ENCODE measurements at regions not wholly inside any gene's neighbourhood (a gene's known extent, or its start where the extent isn't known, plus 50 kb on each side); places are given as distances from the start of the nearest gene placed in this dataset.

DNA sequence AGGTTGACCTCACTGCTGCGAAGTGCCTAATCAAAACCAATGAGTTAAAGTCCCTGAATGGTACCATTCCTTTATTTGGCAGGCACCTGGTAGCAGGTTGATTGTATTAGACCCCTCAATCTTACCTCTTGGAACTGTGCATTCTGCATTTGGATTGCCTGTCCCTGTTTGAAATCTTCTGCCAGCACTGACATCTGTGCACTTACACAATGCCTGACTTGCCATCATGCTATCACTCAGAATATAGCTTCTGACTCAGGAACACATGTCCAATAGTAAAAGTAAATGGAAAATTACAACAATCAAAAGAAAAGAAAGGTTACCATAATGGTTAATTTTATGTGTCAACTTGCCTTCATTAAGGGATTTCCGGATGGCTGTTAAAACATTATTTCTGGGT lies 366.0 kb upstream of the PDGFD start:
- no peak for DNase-seq (ENCODE audit: low spot score)

DNA sequence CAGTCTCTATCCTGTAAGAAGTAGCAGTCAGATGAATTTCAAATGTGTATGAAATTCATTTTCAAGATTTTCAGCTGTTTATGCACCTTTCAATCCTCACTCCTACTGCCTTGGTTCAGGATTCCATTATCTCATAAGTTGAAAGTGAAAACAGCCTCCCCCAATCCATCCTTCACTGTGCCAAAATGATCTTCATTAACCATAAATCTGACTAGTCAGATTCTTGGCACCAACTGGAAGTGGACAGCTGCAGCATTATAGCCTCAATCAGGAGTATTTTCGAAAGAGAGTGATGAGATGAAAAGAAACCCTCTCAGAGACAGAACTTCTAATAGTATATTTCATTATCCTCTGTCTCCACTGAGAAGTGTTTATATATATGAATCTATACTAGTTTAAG lies 365.3 kb upstream of the PDGFD start:
- no peak for DNase-seq (ENCODE audit: low spot score)

GRCh38 chr11:104526006-104526405 lies 362.1 kb upstream of the PDGFD start:
- DNase-seq (ENCODE audit: low spot score): no peak

- DNase-seq (ENCODE audit: low spot score): no peak
Measured at GRCh38 chr11:104525416-104525815, 361.5 kb upstream of the PDGFD start.

DNA sequence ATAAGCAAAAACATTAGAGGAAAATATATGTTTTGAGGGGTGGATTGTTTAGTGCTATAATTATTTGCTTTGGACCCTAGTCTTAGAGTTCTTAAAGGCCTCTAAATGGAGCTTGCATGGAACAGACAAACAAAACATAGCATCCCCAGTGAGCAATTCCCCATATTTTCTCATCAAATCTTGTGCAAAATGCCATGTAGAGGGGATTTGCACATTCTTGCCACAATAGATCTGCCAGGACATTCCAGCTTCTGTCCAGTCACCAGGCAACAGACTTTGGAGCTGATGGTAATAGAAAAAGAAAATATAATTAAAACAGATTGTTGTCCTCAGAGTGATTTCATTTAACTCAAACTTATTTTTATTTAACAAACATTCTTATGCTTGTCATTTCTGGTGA lies 360.3 kb upstream of the PDGFD start:
- no peak for DNase-seq (ENCODE audit: low spot score)

DNA sequence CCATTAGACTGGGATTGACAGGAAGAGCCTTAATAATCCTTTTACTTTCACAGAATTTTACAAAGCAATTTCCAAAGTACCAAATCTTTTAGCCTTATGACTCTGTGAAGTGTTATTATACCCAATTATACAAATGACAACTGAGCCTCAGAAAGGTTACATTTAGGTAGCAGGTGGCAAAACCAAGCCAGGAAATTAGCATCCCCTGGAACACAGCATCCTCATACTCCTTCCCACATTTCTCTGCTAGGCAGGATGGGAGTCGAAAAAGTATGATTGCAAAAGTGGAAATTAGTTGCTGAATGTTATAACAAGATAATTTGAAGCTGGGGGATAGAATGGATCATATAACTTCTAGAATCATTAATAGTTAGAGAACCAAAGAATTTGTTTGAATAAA lies 359.7 kb upstream of the PDGFD start:
- no peak for DNase-seq (ENCODE audit: low spot score)

DNA sequence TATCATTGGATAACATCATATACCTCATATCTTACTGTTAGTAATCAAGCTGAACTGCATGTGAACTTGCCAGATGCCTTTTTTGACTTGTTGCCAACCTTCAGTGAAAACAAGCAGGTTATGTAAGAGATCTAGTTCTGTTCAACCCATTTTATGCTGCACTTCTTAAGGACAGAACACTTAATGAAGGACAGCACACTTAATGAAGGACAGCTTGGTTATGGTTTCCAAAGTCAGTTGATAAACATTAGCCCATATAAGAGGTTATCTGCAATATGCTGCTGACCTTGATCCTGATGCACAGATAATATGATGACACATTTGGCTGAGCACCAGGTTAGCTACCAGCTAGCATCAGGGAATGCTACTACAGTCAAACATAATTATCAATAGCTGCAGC lies 358.7 kb upstream of the PDGFD start:
- no peak for DNase-seq (ENCODE audit: low spot score)

DNA sequence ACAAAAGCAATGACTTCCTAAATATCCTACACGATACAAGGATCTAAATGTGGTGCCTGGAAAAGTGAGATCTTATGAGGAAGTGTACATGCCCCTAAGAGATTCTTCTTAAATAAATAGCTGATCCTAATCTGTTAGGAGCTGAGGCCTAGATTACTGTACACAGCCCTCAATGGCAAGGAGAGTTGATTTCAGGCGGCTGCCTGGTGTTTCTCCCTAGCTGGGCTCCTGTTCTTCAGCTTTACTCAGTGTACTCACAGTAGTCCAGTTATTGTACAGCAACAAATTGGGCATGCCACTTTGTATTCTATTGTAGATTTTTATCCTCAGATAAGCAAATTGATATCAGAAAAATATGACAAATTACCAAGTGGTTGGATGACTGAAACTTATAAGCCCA lies 358.2 kb upstream of the PDGFD start:
- no peak for DNase-seq (ENCODE audit: low spot score)

DNA sequence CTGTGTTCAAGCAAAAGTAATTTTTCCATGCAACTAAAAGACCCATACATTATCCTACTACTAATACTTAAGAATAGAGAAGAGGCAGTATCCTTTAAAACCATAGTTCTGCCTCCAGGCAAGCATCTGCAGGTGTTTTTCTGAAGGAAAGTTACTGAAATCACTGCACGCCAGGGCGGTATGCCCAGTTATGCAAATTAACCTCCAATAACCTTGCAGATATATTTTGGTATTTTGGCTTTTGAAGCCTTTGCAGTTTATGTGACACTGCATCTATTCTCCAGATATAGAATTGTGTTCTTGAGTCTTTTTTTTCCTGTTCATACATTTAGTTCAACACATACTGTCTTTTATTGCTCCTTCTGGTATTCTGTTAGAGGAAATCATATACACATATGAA lies 346.2 kb upstream of the PDGFD start:
- no peak for DNase-seq (ENCODE audit: low spot score)

- DNase-seq (ENCODE audit: low spot score): no peak
Measured at GRCh38 chr11:104490182-104490581, 326.2 kb upstream of the PDGFD start.

- DNase-seq (ENCODE audit: low spot score): no peak
Measured at GRCh38 chr11:104488561-104488960, 324.6 kb upstream of the PDGFD start.

GRCh38 chr11:104487046-104487806 lies 323.3 kb upstream of the PDGFD start:
- no peak for DNase-seq (ENCODE audit: low spot score)

- no peak for DNase-seq (ENCODE audit: low spot score)
Measured at GRCh38 chr11:104484804-104485554, 321.0 kb upstream of the PDGFD start.

DNA sequence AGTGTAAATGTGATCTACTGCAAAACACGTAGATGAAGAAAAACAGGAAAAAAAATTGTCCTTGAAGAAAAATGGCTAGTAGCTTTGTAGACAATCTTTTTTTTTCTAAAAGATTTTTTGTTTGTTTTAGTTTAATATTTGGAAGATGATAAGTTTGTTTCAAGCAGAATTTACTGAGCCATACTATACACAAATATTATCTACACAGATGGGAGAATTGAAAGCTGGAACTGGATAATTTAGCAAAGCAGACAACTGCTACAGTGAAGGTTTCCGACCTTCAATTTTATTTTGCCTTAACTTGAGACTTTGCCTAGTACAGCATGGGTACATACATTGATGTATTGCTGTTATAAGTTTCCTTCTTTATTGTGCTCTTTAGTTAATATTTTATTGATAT lies 313.0 kb upstream of the PDGFD start:
- DNase-seq (ENCODE audit: low spot score): no peak

DNA sequence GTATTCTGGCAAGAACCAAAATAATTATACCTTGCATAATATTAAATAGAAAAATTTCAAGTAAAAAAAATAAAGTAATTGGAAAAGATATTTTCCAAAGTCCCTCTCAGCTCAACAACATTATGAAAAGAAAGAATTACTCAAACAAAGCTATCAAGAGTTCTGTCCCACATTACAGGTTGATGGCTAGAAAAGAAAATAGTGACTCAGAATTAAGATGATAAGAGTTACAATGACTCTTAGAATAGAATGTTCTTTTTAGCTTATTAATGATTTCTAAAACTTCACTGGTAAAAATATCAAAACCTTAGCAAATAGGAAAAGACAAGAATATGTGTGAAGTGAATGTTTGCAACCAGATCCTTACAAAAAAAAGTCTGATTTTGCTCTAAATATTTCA lies 312.5 kb upstream of the PDGFD start:
- DNase-seq (ENCODE audit: low spot score): no peak

DNA sequence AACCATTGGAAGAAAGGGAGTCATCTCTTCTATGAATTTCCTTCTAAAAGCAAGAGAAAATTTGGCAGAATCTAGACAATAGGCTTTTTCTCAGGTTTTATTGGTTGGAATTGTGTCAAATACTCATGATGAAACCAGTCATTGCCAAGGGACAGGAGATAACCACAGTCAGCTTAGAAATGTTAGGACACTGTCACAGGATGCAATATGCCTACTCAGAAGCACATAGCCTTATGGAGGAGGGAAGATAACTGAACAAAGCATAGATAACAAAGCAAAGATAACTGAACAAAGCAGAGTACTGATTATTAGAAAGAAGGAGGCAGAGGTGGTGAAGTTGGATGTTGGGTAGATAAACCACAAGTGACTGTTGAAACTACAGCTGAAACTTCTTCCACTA lies 303.5 kb upstream of the PDGFD start:
- DNase-seq (ENCODE audit: low spot score): no peak

- DNase-seq (ENCODE audit: low spot score): no peak
Measured at GRCh38 chr11:104465321-104465720, 301.4 kb upstream of the PDGFD start.

- no peak for DNase-seq (ENCODE audit: low spot score)
Measured at GRCh38 chr11:104464691-104465090, 300.7 kb upstream of the PDGFD start.

DNA sequence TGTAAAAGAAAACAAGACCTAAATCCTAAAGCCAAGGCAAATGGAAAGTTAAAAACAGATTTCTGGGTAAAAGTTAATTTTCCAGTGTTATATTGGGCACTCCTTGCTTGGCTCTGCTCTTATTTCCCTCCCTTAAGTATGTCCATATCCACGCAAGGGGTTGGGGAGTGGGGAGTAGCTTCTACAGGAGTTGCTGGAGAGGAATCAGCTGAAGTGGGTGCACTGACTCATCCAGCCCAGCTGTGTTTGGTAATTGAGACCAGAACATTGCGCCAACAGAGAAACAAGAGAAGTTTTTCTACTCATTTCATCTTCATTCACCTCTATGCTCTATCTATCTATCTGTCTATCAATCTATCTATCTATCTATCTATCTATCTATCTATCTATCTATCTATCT lies 298.4 kb upstream of the PDGFD start:
- no peak for DNase-seq (ENCODE audit: low spot score)

DNA sequence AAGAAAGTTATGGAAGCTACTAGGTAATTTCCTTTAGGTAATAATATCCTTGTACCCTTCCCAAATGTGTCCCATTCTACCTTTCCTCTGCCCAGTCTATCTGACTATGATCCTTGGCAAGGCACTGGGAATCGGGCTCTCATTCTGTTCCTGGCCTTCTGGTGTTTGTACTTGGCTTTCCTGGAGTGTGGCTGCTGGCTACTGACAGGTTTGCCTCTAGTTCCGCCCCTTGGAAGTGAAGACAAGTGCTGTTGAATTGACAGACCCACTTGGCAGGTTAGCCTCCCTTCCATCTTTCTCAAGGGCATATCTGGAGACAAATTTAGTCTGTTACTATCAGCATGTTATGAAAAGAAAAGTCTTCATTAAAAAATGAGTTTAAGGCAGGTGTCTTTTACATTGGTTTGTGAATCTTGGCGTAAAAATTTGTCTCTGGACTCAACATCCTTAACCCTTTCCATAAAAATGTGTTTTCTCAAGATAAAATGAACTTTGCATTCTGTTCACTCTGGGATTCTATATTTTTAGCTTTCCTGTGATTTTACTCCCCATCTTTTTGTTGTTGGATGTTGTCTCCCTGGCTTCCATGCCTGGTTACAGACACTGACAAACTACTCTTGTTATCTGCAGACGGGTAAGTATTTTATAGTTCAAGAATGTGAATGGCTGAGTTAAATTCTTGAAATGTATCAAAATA lies 287.4 kb upstream of the PDGFD start:
- no peak for DNase-seq (ENCODE audit: low spot score)

GRCh38 chr11:104443387-104443786 lies 279.4 kb upstream of the PDGFD start:
- no peak for DNase-seq (ENCODE audit: low spot score)

GRCh38 chr11:104442321-104442720 lies 278.4 kb upstream of the PDGFD start:
- DNase-seq (ENCODE audit: low spot score): no peak

DNA sequence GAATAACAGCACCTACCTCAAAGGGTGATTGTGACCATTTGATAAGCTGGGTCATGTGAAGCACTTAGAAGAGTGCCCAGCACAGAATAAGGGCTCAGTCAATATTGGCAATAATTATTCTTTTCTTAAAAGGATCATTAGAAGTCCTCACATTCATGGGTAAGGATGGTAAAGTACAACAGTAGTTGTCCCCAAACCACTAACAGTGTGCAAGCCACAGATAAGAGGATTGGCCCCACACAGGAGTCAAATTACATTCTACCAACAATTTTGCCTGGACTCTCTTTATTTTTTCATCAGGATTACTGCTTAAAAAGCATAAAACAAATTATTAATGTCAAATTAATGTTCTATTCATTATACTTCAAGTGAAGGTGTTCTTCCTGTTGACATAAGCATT lies 271.5 kb upstream of the PDGFD start:
- DNase-seq (ENCODE audit: low spot score): no peak
